ENCODE measurements at regions not wholly inside any gene's neighbourhood (a gene's known extent, or its start where the extent isn't known, plus 50 kb on each side); places are given as distances from the start of the nearest gene placed in this dataset.

DNA sequence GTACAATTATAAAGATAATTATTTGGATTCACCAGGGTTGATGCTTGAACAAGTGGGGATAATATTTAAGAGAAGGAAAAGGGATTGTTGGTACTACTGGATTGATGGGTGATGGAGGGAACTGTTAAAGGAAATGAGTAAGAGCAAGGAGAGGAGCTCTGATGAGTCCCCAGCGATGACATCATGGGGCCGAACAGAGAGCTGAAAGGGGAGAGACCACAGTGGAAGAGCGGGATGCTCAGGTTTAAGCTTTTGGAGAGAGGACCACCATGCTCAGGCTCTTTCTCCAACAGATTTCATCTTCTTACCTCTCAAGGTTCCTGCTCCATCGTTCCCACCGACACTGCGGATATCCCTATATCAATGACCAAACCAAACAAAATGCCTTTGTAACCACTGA lies 568.7 kb downstream of the ETS1 start:
- H3K4me3 ChIP-seq (ENCODE audit: low read depth, low read length): no peak overlapping the region
- TF ChIP-seq, protein P1, sequence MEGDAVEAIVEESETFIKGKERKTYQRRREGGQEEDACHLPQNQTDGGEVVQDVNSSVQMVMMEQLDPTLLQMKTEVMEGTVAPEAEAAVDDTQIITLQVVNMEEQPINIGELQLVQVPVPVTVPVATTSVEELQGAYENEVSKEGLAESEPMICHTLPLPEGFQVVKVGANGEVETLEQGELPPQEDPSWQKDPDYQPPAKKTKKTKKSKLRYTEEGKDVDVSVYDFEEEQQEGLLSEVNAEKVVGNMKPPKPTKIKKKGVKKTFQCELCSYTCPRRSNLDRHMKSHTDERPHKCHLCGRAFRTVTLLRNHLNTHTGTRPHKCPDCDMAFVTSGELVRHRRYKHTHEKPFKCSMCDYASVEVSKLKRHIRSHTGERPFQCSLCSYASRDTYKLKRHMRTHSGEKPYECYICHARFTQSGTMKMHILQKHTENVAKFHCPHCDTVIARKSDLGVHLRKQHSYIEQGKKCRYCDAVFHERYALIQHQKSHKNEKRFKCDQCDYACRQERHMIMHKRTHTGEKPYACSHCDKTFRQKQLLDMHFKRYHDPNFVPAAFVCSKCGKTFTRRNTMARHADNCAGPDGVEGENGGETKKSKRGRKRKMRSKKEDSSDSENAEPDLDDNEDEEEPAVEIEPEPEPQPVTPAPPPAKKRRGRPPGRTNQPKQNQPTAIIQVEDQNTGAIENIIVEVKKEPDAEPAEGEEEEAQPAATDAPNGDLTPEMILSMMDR (IDR thresholded peaks at IDR 0.05; ENCODE audit: low read depth, low read length, missing control alignments): no peak
- DNase-seq (ENCODE audit: low read depth): no peak

DNA sequence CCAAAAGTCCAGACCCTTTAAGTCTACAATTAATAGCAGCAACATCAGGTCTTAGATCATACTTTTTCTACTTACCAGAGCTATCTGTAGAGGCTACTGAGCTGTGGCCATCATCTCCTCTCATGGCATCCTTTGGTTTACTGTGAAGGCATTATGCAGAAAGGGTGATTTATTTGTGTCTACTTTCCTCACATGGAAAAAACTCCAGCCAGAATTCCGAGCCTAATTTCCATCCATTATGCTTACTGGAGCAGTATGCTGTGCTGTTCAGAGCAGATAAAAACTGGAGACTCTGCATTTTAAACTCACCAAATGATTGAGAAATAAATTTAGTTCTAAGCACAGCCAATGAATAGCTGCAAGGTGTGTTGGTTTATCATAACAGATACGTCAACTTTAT lies 581.8 kb downstream of the ETS1 start:
- no peak overlapping the region for H3K4me3 ChIP-seq (ENCODE audit: low read depth, low read length)
- TF ChIP-seq, protein P1 (IDR thresholded peaks at IDR 0.05; ENCODE audit: low read depth, low read length, missing control alignments): no peak
- DNase-seq (ENCODE audit: low read depth): no peak

DNA sequence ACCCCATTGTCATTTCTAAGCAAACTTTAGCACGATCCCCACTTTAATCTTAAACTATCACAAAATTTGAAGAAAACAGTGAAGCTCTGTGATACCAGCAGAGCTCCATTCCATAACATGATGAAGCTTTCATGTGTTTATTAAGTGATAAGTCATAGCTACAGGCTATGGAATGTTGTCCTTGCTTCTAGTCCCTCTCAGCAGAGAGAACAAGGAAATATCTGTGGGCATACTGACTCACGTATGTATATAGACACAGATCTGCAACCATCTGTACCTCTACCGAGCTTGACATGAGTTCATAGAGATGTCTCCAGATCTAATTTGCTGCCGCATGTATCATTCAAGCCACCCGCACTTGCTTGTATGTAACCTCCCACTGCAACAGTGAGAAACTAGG lies 588.9 kb downstream of the ETS1 start:
- TF ChIP-seq, protein P1 (IDR thresholded peaks at IDR 0.05; ENCODE audit: low read depth, low read length, missing control alignments): no peak
- DNase-seq (ENCODE audit: low read depth): no peak
- no peak overlapping the region for H3K4me3 ChIP-seq (ENCODE audit: low read depth, low read length)

DNA sequence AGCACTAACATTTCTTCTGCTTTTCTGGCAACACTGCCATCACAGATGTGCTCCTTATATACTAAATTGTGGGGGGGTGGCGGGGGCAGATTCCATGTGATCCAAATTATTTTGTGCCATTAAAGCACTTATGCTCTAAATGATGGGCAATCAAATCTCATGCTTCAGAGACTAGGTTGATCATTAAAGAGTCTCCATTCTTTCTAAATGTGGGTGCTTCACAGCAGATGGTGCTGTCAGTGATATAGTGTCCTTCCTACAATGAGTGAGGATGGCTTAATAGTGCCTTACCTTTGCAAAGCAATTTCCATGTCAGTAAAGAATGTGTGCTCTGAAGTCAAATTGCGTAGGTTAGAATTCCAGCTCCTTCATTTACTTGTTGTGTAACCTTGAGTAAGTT lies 589.8 kb downstream of the ETS1 start:
- TF ChIP-seq, protein P1 (IDR thresholded peaks at IDR 0.05; ENCODE audit: low read depth, low read length, missing control alignments): no peak
- DNase-seq (ENCODE audit: low read depth): no peak
- H3K4me3 ChIP-seq (ENCODE audit: low read depth, low read length): no peak overlapping the region

DNA sequence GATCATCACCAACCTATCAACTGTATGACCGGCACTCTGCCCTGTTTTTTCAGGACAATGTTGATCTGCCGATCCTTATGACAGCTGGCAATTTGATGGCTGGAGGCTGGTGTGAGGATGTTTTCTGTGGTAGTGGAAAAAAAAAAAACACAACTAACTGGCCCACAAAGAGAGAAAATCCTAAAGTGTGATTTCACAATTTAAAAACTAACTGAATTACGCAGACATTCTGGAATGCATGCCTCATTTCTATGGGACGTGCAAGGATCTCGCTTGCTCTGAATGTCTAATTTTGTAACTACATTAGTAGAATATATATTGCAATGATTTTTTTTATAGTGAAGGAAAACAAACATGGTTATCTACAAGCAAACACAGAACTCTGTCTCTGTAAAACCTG lies 590.5 kb downstream of the ETS1 start:
- H3K4me3 ChIP-seq (ENCODE audit: low read depth, low read length): no peak overlapping the region
- TF ChIP-seq, protein P1 (IDR thresholded peaks at IDR 0.05; ENCODE audit: low read depth, low read length, missing control alignments): no peak
- no peak for DNase-seq (ENCODE audit: low read depth)

DNA sequence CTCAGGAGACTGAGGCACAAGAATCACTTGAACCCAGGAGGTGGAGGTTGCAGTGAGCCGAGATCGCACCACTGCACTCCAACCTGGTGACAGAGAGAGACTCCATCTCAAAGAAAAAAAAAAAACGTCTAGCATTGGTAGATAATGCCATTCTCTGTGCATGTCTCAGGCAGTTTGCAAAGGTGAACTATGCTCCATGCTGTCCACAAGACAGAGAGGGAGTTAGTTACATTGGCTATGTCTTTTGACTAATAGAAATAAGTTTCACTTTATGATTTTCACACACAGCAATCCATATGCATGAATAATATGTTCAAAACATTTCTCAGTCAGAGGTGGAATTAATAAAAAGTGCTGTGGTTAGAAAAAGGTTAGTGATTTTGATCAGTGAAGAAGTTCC lies 591.4 kb downstream of the ETS1 start:
- DNase-seq (ENCODE audit: low read depth): no peak
- TF ChIP-seq, protein P1 (IDR thresholded peaks at IDR 0.05; ENCODE audit: low read depth, low read length, missing control alignments): no peak

DNA sequence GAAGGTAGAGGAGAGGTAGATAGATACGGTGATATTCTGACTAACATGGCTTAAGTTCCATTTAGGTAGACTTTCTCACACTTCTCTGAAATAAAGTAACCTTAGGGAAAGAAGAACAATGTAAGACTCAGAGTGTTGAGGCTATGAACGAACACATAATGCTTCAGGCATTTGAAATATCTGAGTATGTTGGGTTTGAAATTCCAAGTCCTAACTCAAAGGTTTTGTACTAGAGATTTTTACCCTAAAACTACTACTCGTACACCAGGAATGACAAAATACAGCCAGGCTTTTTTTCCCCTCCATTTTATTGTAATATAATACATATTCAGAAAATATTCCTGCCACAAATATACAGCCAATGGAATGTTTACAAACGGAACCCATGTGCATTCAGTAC lies 592.6 kb downstream of the ETS1 start:
- DNase-seq (ENCODE audit: low read depth): no peak
- no peak overlapping the region for H3K4me3 ChIP-seq (ENCODE audit: low read depth, low read length)
- TF ChIP-seq, protein P1 (IDR thresholded peaks at IDR 0.05; ENCODE audit: low read depth, low read length, missing control alignments): no peak

More for the DNA sequence above, 591.4 kb downstream of the ETS1 start:
- H3K4me3 ChIP-seq (ENCODE audit: low read depth, low read length): no peak overlapping the region

Data from GM12864 (cell line).